ENCODE measurements at regions not wholly inside any gene's neighbourhood (a gene's known extent, or its start where the extent isn't known, plus 50 kb on each side); places are given as distances from the start of the nearest gene placed in this dataset.
"Not testable (repeated sequence)": the region's sequence is repeated elsewhere in the genome, so short reads cannot be mapped to it uniquely, and the experiment has no call there.

GRCh38 chr1:121586369-121587229 is 401.8 kb downstream of the SRGAP2C start:
- DNase-seq = peak; percentile 14
- Mint-ChIP-seq H3K4me3 (ENCODE audit: unreplicated experiment) (no peak overlapping the region), H3K27ac (ENCODE audit: unreplicated experiment) (no peak overlapping the region), H3K27me3 (ENCODE audit: unreplicated experiment) (peaks cover 2% of the 10 kb centered on the region), H3K36me3 (ENCODE audit: unreplicated experiment) (no peaks in the 10 kb centered on the region), H3K4me1 (ENCODE audit: low read depth, unreplicated experiment) (no peaks in the 10 kb centered on the region), H3K9me3 (ENCODE audit: unreplicated experiment) (peaks cover 1% of the 10 kb centered on the region)
- TF ChIP-seq CTCF (IDR thresholded peaks at IDR 0.05; ENCODE audit: partially characterized antibody, unreplicated experiment) = no peak

GRCh38 chr1:121587230-121587569 is 402.4 kb downstream of the SRGAP2C start:
- TF ChIP-seq CTCF (IDR thresholded peaks at IDR 0.05; ENCODE audit: partially characterized antibody, unreplicated experiment) = no peak
- Mint-ChIP-seq H3K4me3 (ENCODE audit: unreplicated experiment) (no peak overlapping the region), H3K4me1 (ENCODE audit: low read depth, unreplicated experiment) (no peaks in the 10 kb centered on the region), H3K27ac (ENCODE audit: unreplicated experiment) (no peak overlapping the region), H3K36me3 (ENCODE audit: unreplicated experiment) (no peaks in the 10 kb centered on the region), H3K9me3 (ENCODE audit: unreplicated experiment) (no peaks in the 10 kb centered on the region), H3K27me3 (ENCODE audit: unreplicated experiment) (peaks cover 2% of the 10 kb centered on the region)
- no peak for DNase-seq

- Mint-ChIP-seq H3K4me1 (ENCODE audit: low read depth, unreplicated experiment) (no peaks in the 10 kb centered on the region), H3K36me3 (ENCODE audit: unreplicated experiment) (no peaks in the 10 kb centered on the region), H3K9me3 (ENCODE audit: unreplicated experiment) (no peaks in the 10 kb centered on the region), H3K27ac (ENCODE audit: unreplicated experiment) (no peak overlapping the region), H3K4me3 (ENCODE audit: unreplicated experiment) (no peak overlapping the region), H3K27me3 (ENCODE audit: unreplicated experiment) (peaks cover 2% of the 10 kb centered on the region)
- no peak for TF ChIP-seq CTCF (IDR thresholded peaks at IDR 0.05; ENCODE audit: partially characterized antibody, unreplicated experiment)
- no peak for DNase-seq
Measured at GRCh38 chr1:121587777-121588176, 403.0 kb downstream of the SRGAP2C start.

GRCh38 chr1:121594096-121594495 is 409.3 kb downstream of the SRGAP2C start:
- Mint-ChIP-seq H3K27me3 (ENCODE audit: unreplicated experiment) (no peaks in the 10 kb centered on the region), H3K4me1 (ENCODE audit: low read depth, unreplicated experiment) (no peaks in the 10 kb centered on the region), H3K36me3 (ENCODE audit: unreplicated experiment) (no peaks in the 10 kb centered on the region), H3K27ac (ENCODE audit: unreplicated experiment) (no peak overlapping the region), H3K4me3 (ENCODE audit: unreplicated experiment) (no peak overlapping the region), H3K9me3 (ENCODE audit: unreplicated experiment) (no peaks in the 10 kb centered on the region)
- DNase-seq = no peak
- TF ChIP-seq CTCF (IDR thresholded peaks at IDR 0.05; ENCODE audit: partially characterized antibody, unreplicated experiment) = no peak

GRCh38 chr1:121595089-121595488 is 410.3 kb downstream of the SRGAP2C start:
- Mint-ChIP-seq H3K4me3 (ENCODE audit: unreplicated experiment) (no peak overlapping the region), H3K27ac (ENCODE audit: unreplicated experiment) (no peak overlapping the region), H3K36me3 (ENCODE audit: unreplicated experiment) (no peaks in the 10 kb centered on the region), H3K9me3 (ENCODE audit: unreplicated experiment) (no peaks in the 10 kb centered on the region), H3K27me3 (ENCODE audit: unreplicated experiment) (no peaks in the 10 kb centered on the region), H3K4me1 (ENCODE audit: low read depth, unreplicated experiment) (no peaks in the 10 kb centered on the region)
- no peak for TF ChIP-seq CTCF (IDR thresholded peaks at IDR 0.05; ENCODE audit: partially characterized antibody, unreplicated experiment)
- DNase-seq = no peak

GRCh38 chr1:121604843-121605444 is 420.2 kb downstream of the SRGAP2C start:
- not testable (repeated sequence) for H3K27ac Mint-ChIP-seq (ENCODE audit: unreplicated experiment); H3K4me1 Mint-ChIP-seq (ENCODE audit: low read depth, unreplicated experiment); H3K36me3 Mint-ChIP-seq (ENCODE audit: unreplicated experiment); DNase-seq; H3K9me3 Mint-ChIP-seq (ENCODE audit: unreplicated experiment); H3K4me3 Mint-ChIP-seq (ENCODE audit: unreplicated experiment); H3K27me3 Mint-ChIP-seq (ENCODE audit: unreplicated experiment)

GRCh38 chr1:121607499-121607898 is 422.7 kb downstream of the SRGAP2C start:
- not testable (repeated sequence) for DNase-seq; H3K4me1 Mint-ChIP-seq (ENCODE audit: low read depth, unreplicated experiment); H3K27me3 Mint-ChIP-seq (ENCODE audit: unreplicated experiment); H3K27ac Mint-ChIP-seq (ENCODE audit: unreplicated experiment); H3K4me3 Mint-ChIP-seq (ENCODE audit: unreplicated experiment); H3K36me3 Mint-ChIP-seq (ENCODE audit: unreplicated experiment); H3K9me3 Mint-ChIP-seq (ENCODE audit: unreplicated experiment)
